K562 (cell line): ENCODE measurements at regions not wholly inside any gene's neighbourhood (a gene's known extent, or its start where the extent isn't known, plus 50 kb on each side); places are given as distances from the start of the nearest gene placed in this dataset.

Experiments
- ATAC-seq: fragments of 200-7000 bp; cut with Tn5 transposase; 3 replicates; pipeline ENCODE4 v1.9.1; 2020; ENCODE audit warnings: moderate library complexity
- BruUV-seq: library from RNA; stranded (reverse); fragments of 400-500 nt; replicated peaks from 2 replicates; lab custom pipeline; 2021; lab: Mats Ljungman, UMichigan
- CTCF ChIA-PET: fragments of 300-600 bp; formaldehyde crosslinking; extraction: SDS; loops from one replicate; lab custom pipeline; 2021; ENCODE audit warnings: low intra/inter-chr PET ratio; lab: Yijun Ruan, JAX
- POLR2A ChIA-PET: fragments of 300-600, 350-650 bp; sonication (Branson Sonifier 250); formaldehyde crosslinking; extraction: SDS; loops from one replicate; lab custom pipeline; 2021; ENCODE audit warnings: antibody characterized with exemption, inconsistent platforms; lab: Yijun Ruan, JAX
- DNase-seq, 4 experiments: peaks; one replicate each; pipeline versions ENCODE4 v3.0.0 to v3.0.0-alpha.2; 2011 to 2018; ENCODE audit warnings: low spot score in 3 of 4, mixed read lengths in 3 of 4; ENCODE audit errors: extremely low read depth in 1 of 4
- FAIRE-seq: peaks from 2 replicates; lab custom pipeline; 2011; peaks lifted over from hg19 to GRCh38; lab: Jason Lieb, UNC
- H2AFZ ChIP-seq: 2 replicates; pipeline ENCODE4 v1.6.0; 2011; ENCODE audit warnings: low read depth, low read length, control low read depth, inconsistent platforms
- H3K27ac ChIP-seq: fragments of 200-600 bp; 3 replicates; pipeline ENCODE4 v1.8.0; 2011; ENCODE audit warnings: low read depth, mild to moderate bottlenecking, control low read depth, inconsistent platforms, low read length, moderate library complexity, mixed read lengths; ENCODE audit errors: extremely low read depth
- H3K27me3 ChIP-seq, 2 experiments: fragments of 300-600 bp in 1 of 2; 2 replicates in 1 of 2; 3 replicates in 1 of 2; pipeline versions ENCODE4 v1.6.0 to v1.8.0; 2011; ENCODE audit warnings: inconsistent platforms in 2 of 2, low read length in 2 of 2, mild to moderate bottlenecking in 1 of 2, mixed read lengths in 1 of 2, moderate library complexity in 1 of 2; ENCODE audit not compliant: control insufficient read depth in 2 of 2, insufficient read depth in 2 of 2
- H3K36me3 ChIP-seq: fragments of 300-600 bp; 3 replicates; pipeline ENCODE4 v1.8.0; 2011; ENCODE audit warnings: mild to moderate bottlenecking, low read length, inconsistent platforms; ENCODE audit not compliant: control insufficient read depth, insufficient read depth
- H3K4me1 ChIP-seq, 2 experiments: fragments of 200-600 bp in 1 of 2; replicated peaks in 1 of 2; 2 replicates in 1 of 2; 3 replicates in 1 of 2; pipeline versions ENCODE4 v1.5.1 to v1.8.0; 2011; ENCODE audit warnings: inconsistent platforms in 2 of 2, low read length in 2 of 2, mild to moderate bottlenecking in 1 of 2, mixed read lengths in 1 of 2, moderate library complexity in 1 of 2; ENCODE audit not compliant: control insufficient read depth in 2 of 2, insufficient read depth in 2 of 2
- H3K4me2 ChIP-seq: 2 replicates; pipeline ENCODE4 v1.6.1; 2011; ENCODE audit warnings: low read length, control low read depth, inconsistent platforms, mixed read lengths; ENCODE audit not compliant: insufficient read depth
- H3K4me3 ChIP-seq: fragments of 200-600 bp; sonication (generic), shearing (Covaris generic); 2 replicates; pipeline ENCODE4 v1.5.1; 2016; ENCODE audit warnings: control low read depth, inconsistent platforms
- H3K79me2 ChIP-seq: fragments of 200-600 bp; 3 replicates; pipeline ENCODE4 v1.8.0; 2011; ENCODE audit warnings: low read length, inconsistent platforms; ENCODE audit not compliant: control insufficient read depth, insufficient read depth
- H3K9ac ChIP-seq, 2 experiments: 2 replicates each; pipeline versions ENCODE4 v1.6.0 to v1.6.1; 2011; ENCODE audit warnings: low read depth in 2 of 2, low read length in 2 of 2, control low read depth in 1 of 2, inconsistent platforms in 1 of 2, mild to moderate bottlenecking in 1 of 2, mixed read lengths in 1 of 2; ENCODE audit not compliant: insufficient read depth in 1 of 2
- H3K9me1 ChIP-seq: one replicate; pipeline ENCODE4 v1.6.0; 2011; ENCODE audit warnings: inconsistent platforms, mild to moderate bottlenecking, low read length, moderate library complexity; ENCODE audit not compliant: control insufficient read depth, insufficient read depth
- H3K9me3 ChIP-seq: replicated peaks from 2 replicates; pipeline ENCODE4 v1.5.1; 2011; ENCODE audit warnings: low read depth, low read length, inconsistent platforms; ENCODE audit not compliant: control insufficient read depth, insufficient read depth
- H4K20me1 ChIP-seq: replicated peaks from 2 replicates; pipeline ENCODE4 v1.6.1; 2011; ENCODE audit warnings: low read length, inconsistent platforms, mixed read lengths; ENCODE audit not compliant: control insufficient read depth, insufficient read depth
- ADNP ChIP-seq: fragments of 200-800 bp; sonication (Bioruptor generic); IDR thresholded peaks from 2 replicates; pipeline ENCODE4 v1.6.1; 2016; ENCODE audit warnings: missing genetic modification characterization, missing compliant biosample characterization
- BMI1 ChIP-seq: fragments of 150-350 bp; IDR thresholded peaks from 2 replicates; pipeline ENCODE4 v1.6.1; 2014; ENCODE audit warnings: low read length
- CAMTA2 ChIP-seq: fragments of 250-450 bp; sonication (Bioruptor Pico); conservative IDR thresholded peaks from 2 replicates; pipeline ENCODE4 v1.5.1; 2022
- CBFA2T2 ChIP-seq: fragments of 450-650 bp; conservative IDR thresholded peaks from 2 replicates; pipeline ENCODE4 v1.6.1; 2017; ENCODE audit warnings: mild to moderate bottlenecking
- KLF13 ChIP-seq: fragments of 450-650 bp; IDR thresholded peaks from 2 replicates; pipeline ENCODE4 v1.6.1; 2016; ENCODE audit warnings: missing genetic modification characterization, low read depth, mild to moderate bottlenecking, missing compliant biosample characterization, moderate library complexity, borderline replicate concordance
- MAFF ChIP-seq: IDR thresholded peaks from 2 replicates; pipeline ENCODE4 v1.6.1; 2012; ENCODE audit warnings: low read length, improper control_type of control experiment
- MEF2D ChIP-seq: conservative IDR thresholded peaks from 2 replicates; pipeline ENCODE4 v1.6.1; 2016; ENCODE audit warnings: low read depth, missing genetic modification characterization, missing compliant biosample characterization
- NFIX ChIP-seq: fragments of 250-450 bp; sonication (Bioruptor Pico); IDR thresholded peaks from 2 replicates; pipeline ENCODE4 v1.4.0; 2020; ENCODE audit warnings: low read depth, mild to moderate bottlenecking, moderate library complexity
- NFRKB ChIP-seq: fragments of 450-650 bp; IDR thresholded peaks from 2 replicates; pipeline ENCODE4 v1.6.1; 2016; ENCODE audit warnings: low read depth
- RBFOX2 ChIP-seq: fragments of 200-400 bp; formaldehyde crosslinking; IDR thresholded peaks from 2 replicates; pipeline ENCODE4 v1.6.1; 2017; ENCODE audit warnings: low read depth, mild to moderate bottlenecking, low read length, moderate library complexity
- RBM14 ChIP-seq: fragments of 200-400 bp; formaldehyde crosslinking; IDR thresholded peaks from 2 replicates; pipeline ENCODE4 v1.6.1; 2018; ENCODE audit warnings: low read depth, mild to moderate bottlenecking, low read length, moderate library complexity, borderline replicate concordance; ENCODE audit not compliant: insufficient read depth
- TAF15 ChIP-seq: fragments of 200-400 bp; formaldehyde crosslinking; IDR thresholded peaks from 2 replicates; pipeline ENCODE4 v1.6.1; 2017; ENCODE audit warnings: mild to moderate bottlenecking, low read depth, low read length, moderate library complexity
- ZBED1 ChIP-seq: IDR thresholded peaks from 2 replicates; pipeline ENCODE4 v1.6.1; 2014
- ZEB2 ChIP-seq: fragments of 450-650 bp; IDR thresholded peaks from 2 replicates; pipeline ENCODE4 v1.6.1; 2016
- ZNF197 ChIP-seq: fragments of 200-800 bp; sonication (Bioruptor generic); IDR thresholded peaks from 2 replicates; pipeline ENCODE4 v1.6.1; 2016; ENCODE audit warnings: low read depth, missing genetic modification characterization, missing compliant biosample characterization
- WGBS: fragments of 100-300 bp; shearing (Covaris generic); methylation state at CpG from one replicate; pipeline ENCODE4 v1.1.6; 2016; ENCODE audit warnings: low coverage, mixed read lengths; ENCODE audit not compliant: insufficient coverage; ENCODE audit errors: missing lambda C conversion rate; 5-methylcytosine and 5-hydroxymethylcytosine counted together
- in situ Hi-C: fragments of 300-500 bp; cut with MboI; formaldehyde crosslinking; loops from 4 replicates; pipeline ENCODE4 v1.15.0; 2018; ENCODE audit warnings: inconsistent platforms, mixed read lengths
- intact Hi-C: fragments of 100-400 bp; cut with micrococcal nuclease; formaldehyde crosslinking; loops from 2 replicates; pipeline ENCODE4 v1.14.2; 2022
- TF ChIP-seq, protein P1 (sequence below): fragments of 450-650 bp; IDR thresholded peaks from 2 replicates; pipeline ENCODE4 v1.6.1; 2018; ENCODE audit not compliant: partially characterized antibody
- TF ChIP-seq, protein P2 (sequence below): fragments of 250-450 bp; sonication (Bioruptor Pico); IDR thresholded peaks from 2 replicates; pipeline ENCODE4 v1.5.0; 2020; ENCODE audit warnings: mild to moderate bottlenecking
- TF ChIP-seq, protein P3 (sequence below): fragments of 250-450 bp; sonication (Bioruptor Pico); IDR thresholded peaks from 2 replicates; pipeline ENCODE4 v1.8.0; 2021; ENCODE audit warnings: mild to moderate bottlenecking, moderate library complexity

DNA sequence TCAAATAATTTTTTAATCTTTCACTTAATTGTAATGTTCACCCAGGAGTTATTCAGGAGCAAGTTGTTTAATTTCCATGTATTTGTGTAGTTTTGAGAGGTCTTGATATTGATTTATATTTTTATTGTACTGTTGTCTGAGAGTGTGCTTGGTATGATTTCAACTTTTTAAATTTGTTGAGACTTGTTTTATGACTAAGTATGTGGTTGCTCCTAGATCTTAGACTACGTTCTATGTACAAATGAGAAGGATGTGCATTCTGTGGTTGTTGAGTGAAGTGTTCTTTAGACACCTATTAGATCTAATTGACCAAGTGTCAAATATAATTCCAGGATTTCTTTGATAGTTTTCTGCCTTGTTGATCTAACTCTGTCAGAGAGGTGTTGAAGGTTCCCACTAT, 353.3 kb upstream of the GNPDA2 start:
- no peak overlapping the region for H3K4me3 ChIP-seq
- no peaks in the 10 kb centered on the region; the same call in 1 of the 2 replicates for H3K9me3 ChIP-seq
- in situ Hi-C loops, result no loop called here
- no peak overlapping the region for H3K4me2 ChIP-seq
- H3K4me1 ChIP-seq, result no peaks in the 10 kb centered on the region
- BruUV-seq, result no TSS peak
- TF ChIP-seq, protein P1, sequence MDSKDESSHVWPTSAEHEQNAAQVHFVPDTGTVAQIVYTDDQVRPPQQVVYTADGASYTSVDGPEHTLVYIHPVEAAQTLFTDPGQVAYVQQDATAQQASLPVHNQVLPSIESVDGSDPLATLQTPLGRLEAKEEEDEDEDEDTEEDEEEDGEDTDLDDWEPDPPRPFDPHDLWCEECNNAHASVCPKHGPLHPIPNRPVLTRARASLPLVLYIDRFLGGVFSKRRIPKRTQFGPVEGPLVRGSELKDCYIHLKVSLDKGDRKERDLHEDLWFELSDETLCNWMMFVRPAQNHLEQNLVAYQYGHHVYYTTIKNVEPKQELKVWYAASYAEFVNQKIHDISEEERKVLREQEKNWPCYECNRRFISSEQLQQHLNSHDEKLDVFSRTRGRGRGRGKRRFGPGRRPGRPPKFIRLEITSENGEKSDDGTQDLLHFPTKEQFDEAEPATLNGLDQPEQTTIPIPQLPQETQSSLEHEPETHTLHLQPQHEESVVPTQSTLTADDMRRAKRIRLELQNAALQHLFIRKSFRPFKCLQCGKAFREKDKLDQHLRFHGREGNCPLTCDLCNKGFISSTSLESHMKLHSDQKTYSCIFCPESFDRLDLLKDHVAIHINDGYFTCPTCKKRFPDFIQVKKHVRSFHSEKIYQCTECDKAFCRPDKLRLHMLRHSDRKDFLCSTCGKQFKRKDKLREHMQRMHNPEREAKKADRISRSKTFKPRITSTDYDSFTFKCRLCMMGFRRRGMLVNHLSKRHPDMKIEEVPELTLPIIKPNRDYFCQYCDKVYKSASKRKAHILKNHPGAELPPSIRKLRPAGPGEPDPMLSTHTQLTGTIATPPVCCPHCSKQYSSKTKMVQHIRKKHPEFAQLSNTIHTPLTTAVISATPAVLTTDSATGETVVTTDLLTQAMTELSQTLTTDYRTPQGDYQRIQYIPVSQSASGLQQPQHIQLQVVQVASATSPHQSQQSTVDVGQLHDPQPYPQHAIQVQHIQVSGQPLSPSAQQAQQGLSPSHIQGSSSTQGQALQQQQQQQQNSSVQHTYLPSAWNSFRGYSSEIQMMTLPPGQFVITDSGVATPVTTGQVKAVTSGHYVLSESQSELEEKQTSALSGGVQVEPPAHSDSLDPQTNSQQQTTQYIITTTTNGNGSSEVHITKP, result no peak
- TF ChIP-seq NFRKB (no peak), BMI1 (no peak), ZNF197 (CRISPR knock-in tag) (no peak), CBFA2T2 (no peak), NFIX (CRISPR knock-in tag) (no peak), TAF15 (no peak), ADNP (tag) (no peak), KLF13 (no peak), ZEB2 (no peak), MEF2D (no peak), ZBED1 (no peak), CAMTA2 (no peak), RBFOX2 (no peak), RBM14 (no peak), MAFF (no peak)
- TF ChIP-seq, protein P2, sequence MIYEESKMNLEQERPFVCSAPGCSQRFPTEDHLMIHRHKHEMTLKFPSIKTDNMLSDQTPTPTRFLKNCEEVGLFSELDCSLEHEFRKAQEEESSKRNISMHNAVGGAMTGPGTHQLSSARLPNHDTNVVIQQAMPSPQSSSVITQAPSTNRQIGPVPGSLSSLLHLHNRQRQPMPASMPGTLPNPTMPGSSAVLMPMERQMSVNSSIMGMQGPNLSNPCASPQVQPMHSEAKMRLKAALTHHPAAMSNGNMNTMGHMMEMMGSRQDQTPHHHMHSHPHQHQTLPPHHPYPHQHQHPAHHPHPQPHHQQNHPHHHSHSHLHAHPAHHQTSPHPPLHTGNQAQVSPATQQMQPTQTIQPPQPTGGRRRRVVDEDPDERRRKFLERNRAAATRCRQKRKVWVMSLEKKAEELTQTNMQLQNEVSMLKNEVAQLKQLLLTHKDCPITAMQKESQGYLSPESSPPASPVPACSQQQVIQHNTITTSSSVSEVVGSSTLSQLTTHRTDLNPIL (CRISPR knock-in tag), result no peak
- TF ChIP-seq, protein P3, sequence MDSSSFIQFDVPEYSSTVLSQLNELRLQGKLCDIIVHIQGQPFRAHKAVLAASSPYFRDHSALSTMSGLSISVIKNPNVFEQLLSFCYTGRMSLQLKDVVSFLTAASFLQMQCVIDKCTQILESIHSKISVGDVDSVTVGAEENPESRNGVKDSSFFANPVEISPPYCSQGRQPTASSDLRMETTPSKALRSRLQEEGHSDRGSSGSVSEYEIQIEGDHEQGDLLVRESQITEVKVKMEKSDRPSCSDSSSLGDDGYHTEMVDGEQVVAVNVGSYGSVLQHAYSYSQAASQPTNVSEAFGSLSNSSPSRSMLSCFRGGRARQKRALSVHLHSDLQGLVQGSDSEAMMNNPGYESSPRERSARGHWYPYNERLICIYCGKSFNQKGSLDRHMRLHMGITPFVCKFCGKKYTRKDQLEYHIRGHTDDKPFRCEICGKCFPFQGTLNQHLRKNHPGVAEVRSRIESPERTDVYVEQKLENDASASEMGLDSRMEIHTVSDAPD (CRISPR knock-in tag), result no peak
- no peaks in the 10 kb centered on the region for H3K9me1 ChIP-seq
- intact Hi-C loops, result no loop called here
- no peaks in the 10 kb centered on the region for H3K27me3 ChIP-seq
- no peak for ATAC-seq
- H4K20me1 ChIP-seq, result no peaks in the 10 kb centered on the region
- 0% methylated on average over 1 of the region's 1 CpG for WGBS
- H3K79me2 ChIP-seq, result no peaks in the 10 kb centered on the region
- ChIA-PET POLR2A (no interaction called here), CTCF (no interaction called here)
- H3K27ac ChIP-seq, result no peak overlapping the region
- H3K36me3 ChIP-seq, result no peaks in the 10 kb centered on the region
- no peak overlapping the region for H2AFZ ChIP-seq
- no peak for DNase-seq
- FAIRE-seq, result no peak
- H3K9ac ChIP-seq, result no peak overlapping the region
